A549 (cell line): ENCODE measurements at regions not wholly inside any gene's neighbourhood (a gene's known extent, or its start where the extent isn't known, plus 50 kb on each side); places are given as distances from the start of the nearest gene placed in this dataset.

Experiments used
- EP300 ChIP-seq, 2 experiments: fragments of >200 bp; sonication (Bioruptor Twin); formaldehyde crosslinking; IDR thresholded peaks; 2 replicates in 1 of 2; 3 replicates in 1 of 2; pipeline ENCODE4 v1.6.1; 2016 to 2017
- FOSB ChIP-seq: fragments of 250-450 bp; sonication (Bioruptor Pico); IDR thresholded peaks from 2 replicates; pipeline ENCODE4 v1.5.0; 2020; ENCODE audit warnings: mild to moderate bottlenecking, moderate library complexity
- POLR2A ChIP-seq: IDR thresholded peaks from 2 replicates; pipeline ENCODE4 v1.6.1; 2012; ENCODE audit warnings: mild to moderate bottlenecking, low read length
- TF ChIP-seq, protein P1 (sequence below): fragments of >200 bp; sonication (Bioruptor Twin); formaldehyde crosslinking; IDR thresholded peaks from 3 replicates; pipeline ENCODE4 v1.5.1; 2016

DNA sequence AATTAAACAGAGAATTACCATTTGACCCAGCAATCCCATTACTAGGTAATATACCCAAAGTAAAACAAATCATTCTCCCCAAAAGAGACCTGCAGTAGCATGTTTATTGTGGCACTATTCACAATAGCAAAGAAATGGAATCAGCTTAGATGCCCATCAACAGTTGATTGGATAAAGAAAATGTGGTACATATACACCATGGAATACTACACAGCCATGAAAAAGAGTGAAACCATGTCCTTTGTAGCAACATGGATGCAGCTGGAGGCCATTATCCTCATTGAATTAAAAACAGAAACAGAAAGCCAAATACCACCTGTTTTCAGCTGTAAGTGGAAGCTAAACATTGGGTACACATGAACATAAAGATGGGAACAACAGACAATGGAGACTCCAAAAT lies 1141.8 kb upstream of the AUTS2 start:
- TF ChIP-seq POLR2A = no peak
- TF ChIP-seq FOSB (CRISPR knock-in tag) = no peak
- TF ChIP-seq, protein P1, sequence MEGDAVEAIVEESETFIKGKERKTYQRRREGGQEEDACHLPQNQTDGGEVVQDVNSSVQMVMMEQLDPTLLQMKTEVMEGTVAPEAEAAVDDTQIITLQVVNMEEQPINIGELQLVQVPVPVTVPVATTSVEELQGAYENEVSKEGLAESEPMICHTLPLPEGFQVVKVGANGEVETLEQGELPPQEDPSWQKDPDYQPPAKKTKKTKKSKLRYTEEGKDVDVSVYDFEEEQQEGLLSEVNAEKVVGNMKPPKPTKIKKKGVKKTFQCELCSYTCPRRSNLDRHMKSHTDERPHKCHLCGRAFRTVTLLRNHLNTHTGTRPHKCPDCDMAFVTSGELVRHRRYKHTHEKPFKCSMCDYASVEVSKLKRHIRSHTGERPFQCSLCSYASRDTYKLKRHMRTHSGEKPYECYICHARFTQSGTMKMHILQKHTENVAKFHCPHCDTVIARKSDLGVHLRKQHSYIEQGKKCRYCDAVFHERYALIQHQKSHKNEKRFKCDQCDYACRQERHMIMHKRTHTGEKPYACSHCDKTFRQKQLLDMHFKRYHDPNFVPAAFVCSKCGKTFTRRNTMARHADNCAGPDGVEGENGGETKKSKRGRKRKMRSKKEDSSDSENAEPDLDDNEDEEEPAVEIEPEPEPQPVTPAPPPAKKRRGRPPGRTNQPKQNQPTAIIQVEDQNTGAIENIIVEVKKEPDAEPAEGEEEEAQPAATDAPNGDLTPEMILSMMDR = no peak
- TF ChIP-seq EP300 (IDR thresholded peaks at IDR 0.05) = no peak
